ENCODE measurements at regions not wholly inside any gene's neighbourhood (a gene's known extent, or its start where the extent isn't known, plus 50 kb on each side); places are given as distances from the start of the nearest gene placed in this dataset.

GRCh38 chr11:121755191-121755590 lies 302.4 kb upstream of the SORL1-AS1 start:
- intact Hi-C loops (cut with DNase I; ENCODE audit: low total_unique reads) (no loop called here), in situ Hi-C loops (cut with MboI; ENCODE audit: low sequenced_read_pairs in 4 of 4) (no loop called here)
- Histone ChIP-seq H3K9me3 (no peaks in the 10 kb centered on the region), H3K4me1 (no peaks in the 10 kb centered on the region), H3K36me3 (no peaks in the 10 kb centered on the region), H3K27me3 (no peaks in the 10 kb centered on the region), H3K27ac (no peak overlapping the region), H3K4me3 (no peak overlapping the region)
- ATAC-seq: no peak
- no peak for DNase-seq
- TF ChIP-seq, protein P1, sequence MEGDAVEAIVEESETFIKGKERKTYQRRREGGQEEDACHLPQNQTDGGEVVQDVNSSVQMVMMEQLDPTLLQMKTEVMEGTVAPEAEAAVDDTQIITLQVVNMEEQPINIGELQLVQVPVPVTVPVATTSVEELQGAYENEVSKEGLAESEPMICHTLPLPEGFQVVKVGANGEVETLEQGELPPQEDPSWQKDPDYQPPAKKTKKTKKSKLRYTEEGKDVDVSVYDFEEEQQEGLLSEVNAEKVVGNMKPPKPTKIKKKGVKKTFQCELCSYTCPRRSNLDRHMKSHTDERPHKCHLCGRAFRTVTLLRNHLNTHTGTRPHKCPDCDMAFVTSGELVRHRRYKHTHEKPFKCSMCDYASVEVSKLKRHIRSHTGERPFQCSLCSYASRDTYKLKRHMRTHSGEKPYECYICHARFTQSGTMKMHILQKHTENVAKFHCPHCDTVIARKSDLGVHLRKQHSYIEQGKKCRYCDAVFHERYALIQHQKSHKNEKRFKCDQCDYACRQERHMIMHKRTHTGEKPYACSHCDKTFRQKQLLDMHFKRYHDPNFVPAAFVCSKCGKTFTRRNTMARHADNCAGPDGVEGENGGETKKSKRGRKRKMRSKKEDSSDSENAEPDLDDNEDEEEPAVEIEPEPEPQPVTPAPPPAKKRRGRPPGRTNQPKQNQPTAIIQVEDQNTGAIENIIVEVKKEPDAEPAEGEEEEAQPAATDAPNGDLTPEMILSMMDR (IDR thresholded peaks at IDR 0.05 in 4 of 5, conservative IDR thresholded peaks at IDR 0.05 in 1 of 5): no peak
- no peak for TF ChIP-seq POLR2A (IDR thresholded peaks at IDR 0.05)

DNA sequence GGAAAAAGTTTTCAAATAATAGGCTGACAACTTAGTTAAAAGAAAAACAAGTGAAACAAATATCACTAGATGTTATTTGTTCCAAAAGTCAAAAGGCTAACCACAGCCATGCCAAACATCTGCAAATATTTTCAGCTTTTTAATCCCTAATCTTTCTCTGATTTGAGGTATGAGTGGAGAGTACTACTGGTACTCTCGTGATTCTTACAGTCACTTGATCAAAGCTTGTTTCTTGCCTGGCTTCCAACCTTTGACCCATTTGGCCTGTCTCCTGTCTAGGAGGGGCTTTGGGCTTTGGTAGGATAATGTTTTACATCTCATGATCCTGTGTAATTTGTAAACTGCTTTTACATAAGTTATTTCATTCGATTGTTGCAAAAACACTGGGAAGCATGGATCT lies 301.8 kb upstream of the SORL1-AS1 start:
- in situ Hi-C loops (cut with MboI; ENCODE audit: low sequenced_read_pairs in 4 of 4): no loop called here
- H3K27ac ChIP-seq: no peak overlapping the region
- no peak overlapping the region for H3K4me3 ChIP-seq
- intact Hi-C loops (cut with DNase I; ENCODE audit: low total_unique reads): no loop called here
- H3K36me3 ChIP-seq: no peaks in the 10 kb centered on the region
- no peaks in the 10 kb centered on the region for H3K9me3 ChIP-seq
- TF ChIP-seq, protein P1 (IDR thresholded peaks at IDR 0.05 in 4 of 5, conservative IDR thresholded peaks at IDR 0.05 in 1 of 5): no peak
- no peak for TF ChIP-seq POLR2A (IDR thresholded peaks at IDR 0.05)
- DNase-seq (no peak), ATAC-seq (no peak)
- no peaks in the 10 kb centered on the region for H3K27me3 ChIP-seq
- H3K4me1 ChIP-seq: no peaks in the 10 kb centered on the region

GRCh38 chr11:121749691-121750090 lies 296.9 kb upstream of the SORL1-AS1 start:
- no peak for ATAC-seq
- DNase-seq: no peak
- no peaks in the 10 kb centered on the region for H3K27me3 ChIP-seq
- no peaks in the 10 kb centered on the region for H3K4me1 ChIP-seq
- no peak overlapping the region for H3K27ac ChIP-seq
- no peaks in the 10 kb centered on the region for H3K9me3 ChIP-seq
- intact Hi-C loops (cut with DNase I; ENCODE audit: low total_unique reads): no loop called here
- H3K36me3 ChIP-seq: no peaks in the 10 kb centered on the region
- in situ Hi-C loops (cut with MboI; ENCODE audit: low sequenced_read_pairs in 4 of 4): no loop called here
- no peak overlapping the region for H3K4me3 ChIP-seq
- no peak for TF ChIP-seq POLR2A (IDR thresholded peaks at IDR 0.05)
- TF ChIP-seq, protein P1 (IDR thresholded peaks at IDR 0.05 in 4 of 5, conservative IDR thresholded peaks at IDR 0.05 in 1 of 5): no peak

DNA sequence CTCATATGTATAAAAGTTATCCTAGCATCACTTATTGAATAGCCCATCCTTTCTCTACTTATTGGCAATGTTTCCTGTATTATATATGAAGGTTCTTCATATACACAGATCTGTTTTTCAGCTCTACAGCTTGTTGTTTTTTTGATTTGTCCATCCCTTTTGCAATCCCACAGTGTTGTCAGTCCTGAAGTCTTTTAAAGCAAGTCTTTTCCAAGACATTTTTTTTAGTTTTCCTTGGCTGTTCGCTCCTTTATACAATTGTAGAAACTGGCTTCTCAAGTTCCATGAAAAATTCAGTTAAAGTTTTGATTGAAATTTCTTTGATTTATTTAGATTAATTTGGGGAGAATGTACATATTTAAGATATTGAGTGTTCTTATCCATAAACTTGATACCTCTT lies 295.3 kb upstream of the SORL1-AS1 start:
- intact Hi-C loops (cut with DNase I; ENCODE audit: low total_unique reads) (no loop called here), in situ Hi-C loops (cut with MboI; ENCODE audit: low sequenced_read_pairs in 4 of 4) (no loop called here)
- H3K27me3 ChIP-seq: no peaks in the 10 kb centered on the region
- H3K27ac ChIP-seq: no peak overlapping the region
- H3K4me3 ChIP-seq: no peak overlapping the region
- DNase-seq (no peak), ATAC-seq (no peak)
- no peaks in the 10 kb centered on the region for H3K36me3 ChIP-seq
- H3K4me1 ChIP-seq: no peaks in the 10 kb centered on the region
- TF ChIP-seq, protein P1 (IDR thresholded peaks at IDR 0.05 in 4 of 5, conservative IDR thresholded peaks at IDR 0.05 in 1 of 5): no peak
- no peak for TF ChIP-seq POLR2A (IDR thresholded peaks at IDR 0.05)
- H3K9me3 ChIP-seq: no peaks in the 10 kb centered on the region

DNA sequence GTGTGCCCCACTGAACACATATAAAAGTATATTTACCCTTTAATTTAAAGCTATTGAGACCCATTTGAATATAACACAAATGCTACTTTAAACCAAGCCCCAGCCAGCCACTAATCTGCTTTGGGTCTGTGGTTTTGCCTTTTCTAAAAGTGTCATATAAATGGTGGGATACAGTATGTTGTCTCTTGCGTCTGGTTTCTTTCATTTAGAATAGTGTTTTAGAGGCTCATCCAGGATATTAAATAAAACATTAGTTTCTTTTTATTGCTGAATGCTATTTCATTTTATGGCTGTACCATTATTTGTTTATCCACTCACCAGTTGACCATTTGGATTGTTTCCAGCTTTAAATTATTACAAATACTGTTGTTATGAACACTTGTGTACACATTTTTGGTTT lies 290.5 kb upstream of the SORL1-AS1 start:
- Histone ChIP-seq H3K4me1 (peaks cover 9 to 12% of the 10 kb centered on the region in 2 donors), H3K27ac (no peak overlapping the region), H3K9me3 (no peaks in the 10 kb centered on the region), H3K36me3 (no peaks in the 10 kb centered on the region), H3K4me3 (no peak overlapping the region), H3K27me3 (no peaks in the 10 kb centered on the region)
- intact Hi-C loops (cut with DNase I; ENCODE audit: low total_unique reads): no loop called here
- ATAC-seq: no peak
- TF ChIP-seq, protein P1 (IDR thresholded peaks at IDR 0.05 in 4 of 5, conservative IDR thresholded peaks at IDR 0.05 in 1 of 5): no peak
- no peak for TF ChIP-seq POLR2A (IDR thresholded peaks at IDR 0.05)
- in situ Hi-C loops (cut with MboI; ENCODE audit: low sequenced_read_pairs in 4 of 4): no loop called here
- no peak for DNase-seq
